Panc1 (cell line): ENCODE measurements at regions not wholly inside any gene's neighbourhood (a gene's known extent, or its start where the extent isn't known, plus 50 kb on each side); places are given as distances from the start of the nearest gene placed in this dataset.
"Not testable (repeated sequence)": the region's sequence is repeated elsewhere in the genome, so short reads cannot be mapped to it uniquely, and the experiment has no call there.

ENCODE experiments used
- ATAC-seq: fragments of 200-7000 bp; cut with Tn5 transposase; 2 replicates; pipeline ENCODE4 v1.9.1; 2020; ENCODE audit warnings: mild to moderate bottlenecking, moderate library complexity
- BruUV-seq: library from RNA; stranded (reverse); fragments of 400-500 nt; replicated peaks from 2 replicates; lab custom pipeline; 2021; lab: Mats Ljungman, UMichigan
- CTCF ChIA-PET: fragments of 300-600 bp; sonication (Branson Sonifier 250); formaldehyde crosslinking; loops from one replicate; lab custom pipeline; 2022; ENCODE audit warnings: antibody characterized with exemption; lab: Charles Lee
- POLR2A ChIA-PET: fragments of 300-600 bp; sonication (Branson Sonifier 250); formaldehyde crosslinking; loops from one replicate; lab custom pipeline; 2022; ENCODE audit warnings: antibody characterized with exemption; lab: Charles Lee
- DNase-seq: peaks from one replicate; pipeline ENCODE4 v3.0.0-alpha.2; 2010; ENCODE audit warnings: low read depth, low spot score
- H3K27ac ChIP-seq: 2 replicates; pipeline ENCODE4 v1.5.1; 2011; ENCODE audit warnings: mild to moderate bottlenecking, low read length, inconsistent platforms
- H3K27me3 ChIP-seq: fragments of 200-500 bp; sonication (Bioruptor generic); 2 replicates; pipeline ENCODE4 v1.6.0; 2014; ENCODE audit warnings: low read length, inconsistent platforms; ENCODE audit not compliant: control insufficient read depth, insufficient read depth
- H3K36me3 ChIP-seq: fragments of 200-500 bp; sonication (Bioruptor generic); 2 replicates; pipeline ENCODE4 v1.5.1; 2014; ENCODE audit warnings: inconsistent platforms, mild to moderate bottlenecking, low read length, moderate library complexity; ENCODE audit not compliant: control insufficient read depth, insufficient read depth
- H3K4me1 ChIP-seq: 2 replicates; pipeline ENCODE4 v1.5.1; 2011; ENCODE audit warnings: inconsistent platforms, mild to moderate bottlenecking, low read length, moderate library complexity; ENCODE audit not compliant: control insufficient read depth, insufficient read depth
- H3K4me3 ChIP-seq, 2 experiments: 2 replicates each; pipeline ENCODE4 v1.5.1; 2011 to 2012; ENCODE audit warnings: low read depth in 2 of 2, low read length in 2 of 2, mild to moderate bottlenecking in 2 of 2, inconsistent platforms in 1 of 2, moderate library complexity in 1 of 2
- H3K9me3 ChIP-seq: fragments of 200-500 bp; sonication (Bioruptor generic); 2 replicates; pipeline ENCODE4 v1.5.1; 2014; ENCODE audit warnings: low read depth, mild to moderate bottlenecking, inconsistent platforms, low read length, moderate library complexity; ENCODE audit not compliant: control insufficient read depth, insufficient read depth
- CTCF ChIP-seq: fragments of 450-650 bp; IDR thresholded peaks from 2 replicates; pipeline ENCODE4 v1.5.1; 2017; ENCODE audit warnings: mild to moderate bottlenecking
- POLR2AphosphoS5 ChIP-seq: IDR thresholded peaks from 2 replicates; pipeline ENCODE4 v1.6.1; 2012; ENCODE audit warnings: mild to moderate bottlenecking, low read depth, low read length, moderate library complexity
- REST ChIP-seq, 2 experiments: IDR thresholded peaks; 2 replicates each; pipeline ENCODE4 v1.6.1; 2011 to 2012; ENCODE audit warnings: low read depth in 2 of 2, control low read depth in 1 of 2, low read length in 1 of 2, mild to moderate bottlenecking in 1 of 2, moderate library complexity in 1 of 2; ENCODE audit not compliant: insufficient read depth in 1 of 2
- SIN3A ChIP-seq: IDR thresholded peaks from 2 replicates; pipeline ENCODE4 v1.6.1; 2012; ENCODE audit warnings: low read depth, mild to moderate bottlenecking, low read length, moderate library complexity, borderline replicate concordance; ENCODE audit not compliant: insufficient read depth
- TCF7L2 ChIP-seq: IDR thresholded peaks from 2 replicates; pipeline ENCODE4 v1.6.1; 2011; ENCODE audit warnings: mild to moderate bottlenecking, low read depth, low read length, inconsistent platforms
- in situ Hi-C: cut with HindIII; loops from 2 replicates; pipeline ENCODE4 v1.10.0; 2016; ENCODE audit warnings: low sequenced_read_pairs, low pct_unique_long_range_greater_than_20kb
- intact Hi-C: fragments of 100-400 bp; cut with micrococcal nuclease; formaldehyde crosslinking; loops from one replicate; pipeline ENCODE4 v1.10.0; 2022; ENCODE audit not compliant: unreplicated experiment

DNA sequence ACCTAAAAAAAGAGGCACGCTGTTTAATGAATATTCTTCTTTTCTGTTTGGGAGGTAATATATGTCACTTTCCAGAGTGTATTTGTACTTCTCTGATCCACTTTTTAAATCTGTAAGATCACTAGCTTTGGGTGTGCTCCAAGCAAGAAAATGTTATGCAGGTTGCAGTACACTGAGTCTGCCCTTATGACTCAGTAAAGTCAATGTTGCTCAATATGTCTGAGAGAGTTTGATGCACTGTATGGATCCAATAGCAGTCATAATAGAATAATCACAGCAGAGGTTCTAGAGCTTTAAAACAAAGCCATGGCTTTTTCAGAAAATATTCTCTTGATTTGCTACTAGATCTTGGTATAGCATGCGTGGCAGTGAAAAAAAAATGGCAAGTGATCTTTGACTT, 525.3 kb upstream of the HTR1E start:
- no peak for ATAC-seq
- Histone ChIP-seq H3K27ac (no peak overlapping the region), H3K36me3 (no peaks in the 10 kb centered on the region), H3K27me3 (no peaks in the 10 kb centered on the region), H3K9me3 (no peaks in the 10 kb centered on the region), H3K4me3 (no peak overlapping the region), H3K4me1 (no peaks in the 10 kb centered on the region)
- intact Hi-C loops (no loop called here), in situ Hi-C loops (no loop called here)
- ChIA-PET CTCF (no interaction called here), POLR2A (no interaction called here)
- no TSS peak for BruUV-seq
- no peak for DNase-seq
- TF ChIP-seq CTCF (no peak), POLR2AphosphoS5 (no peak), SIN3A (no peak), TCF7L2 (no peak), REST (IDR thresholded peaks at IDR 0.05; ENCODE audit: insufficient read depth in 1 of 2, low read depth in 2 of 2, low read length in 1 of 2) (no peak)

DNA sequence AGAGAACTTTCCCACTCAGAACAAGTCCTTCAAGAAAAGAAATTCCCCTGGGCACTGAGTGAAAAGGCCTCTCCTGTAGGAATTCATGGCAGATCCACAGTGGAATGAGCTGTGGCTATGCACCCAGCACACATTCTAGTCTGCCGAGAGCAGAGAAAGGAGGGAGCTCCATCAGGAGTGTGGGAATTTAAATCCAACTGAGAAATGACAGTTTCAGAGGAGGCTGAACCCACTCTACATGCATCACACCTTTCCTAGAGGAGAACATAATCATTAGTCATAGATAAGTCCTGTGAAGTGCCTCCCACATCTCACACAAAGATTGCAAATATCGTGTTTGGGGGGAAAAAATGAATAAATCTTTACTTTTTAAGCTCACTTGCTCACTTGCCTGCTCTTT, 530.2 kb upstream of the HTR1E start:
- intact Hi-C loops, result no loop called here
- no peaks in the 10 kb centered on the region for H3K36me3 ChIP-seq
- POLR2A ChIA-PET, result no interaction called here
- no peak overlapping the region for H3K27ac ChIP-seq
- no peak overlapping the region for H3K4me3 ChIP-seq
- H3K9me3 ChIP-seq, result no peaks in the 10 kb centered on the region
- no peak for DNase-seq
- H3K27me3 ChIP-seq, result no peaks in the 10 kb centered on the region
- in situ Hi-C loops, result no loop called here
- no peak for ATAC-seq
- no TSS peak for BruUV-seq
- CTCF ChIA-PET, result no interaction called here
- TF ChIP-seq REST (IDR thresholded peaks at IDR 0.05; ENCODE audit: insufficient read depth in 1 of 2, low read depth in 2 of 2, low read length in 1 of 2), result no peak
- TF ChIP-seq SIN3A, result no peak
- TF ChIP-seq TCF7L2, result no peak
- H3K4me1 ChIP-seq, result no peaks in the 10 kb centered on the region

- H3K27ac ChIP-seq, H3K9me3 ChIP-seq, intact Hi-C loops, CTCF ChIA-PET, ATAC-seq, H3K4me3 ChIP-seq, BruUV-seq, POLR2A ChIA-PET, DNase-seq, H3K36me3 ChIP-seq, H3K27me3 ChIP-seq, in situ Hi-C loops, H3K4me1 ChIP-seq: not testable (repeated sequence)
Measured at GRCh38 chr6:86392850-86393249, 544.5 kb upstream of the HTR1E start.
